ENCODE measurements at regions not wholly inside any gene's neighbourhood (a gene's known extent, or its start where the extent isn't known, plus 50 kb on each side); places are given as distances from the start of the nearest gene placed in this dataset.

GRCh38 chr13:55570371-55570770 lies 1570.3 kb upstream of the PRR20A start:
- DNase-seq (ENCODE audit: low spot score in 2 of 2), result no peak
- no peak overlapping the region for H3K27ac ChIP-seq
- H3K4me1 ChIP-seq, result no peaks in the 10 kb centered on the region
- no peak overlapping the region for H3K4me3 ChIP-seq
- H3K27me3 ChIP-seq, result no peaks in the 10 kb centered on the region
- no peaks in the 10 kb centered on the region for H3K36me3 ChIP-seq
- no peak for TF ChIP-seq CTCF (IDR thresholded peaks at IDR 0.05)
- no peak for TF ChIP-seq POLR2A (IDR thresholded peaks at IDR 0.05)
- TF ChIP-seq POLR2AphosphoS5 (IDR thresholded peaks at IDR 0.05), result no peak
- no peak for TF ChIP-seq EP300 (IDR thresholded peaks at IDR 0.05)
- H3K9me3 ChIP-seq, result no peaks in the 10 kb centered on the region
- WGBS, result 93% methylated on average over 1 of the region's 1 CpG

DNA sequence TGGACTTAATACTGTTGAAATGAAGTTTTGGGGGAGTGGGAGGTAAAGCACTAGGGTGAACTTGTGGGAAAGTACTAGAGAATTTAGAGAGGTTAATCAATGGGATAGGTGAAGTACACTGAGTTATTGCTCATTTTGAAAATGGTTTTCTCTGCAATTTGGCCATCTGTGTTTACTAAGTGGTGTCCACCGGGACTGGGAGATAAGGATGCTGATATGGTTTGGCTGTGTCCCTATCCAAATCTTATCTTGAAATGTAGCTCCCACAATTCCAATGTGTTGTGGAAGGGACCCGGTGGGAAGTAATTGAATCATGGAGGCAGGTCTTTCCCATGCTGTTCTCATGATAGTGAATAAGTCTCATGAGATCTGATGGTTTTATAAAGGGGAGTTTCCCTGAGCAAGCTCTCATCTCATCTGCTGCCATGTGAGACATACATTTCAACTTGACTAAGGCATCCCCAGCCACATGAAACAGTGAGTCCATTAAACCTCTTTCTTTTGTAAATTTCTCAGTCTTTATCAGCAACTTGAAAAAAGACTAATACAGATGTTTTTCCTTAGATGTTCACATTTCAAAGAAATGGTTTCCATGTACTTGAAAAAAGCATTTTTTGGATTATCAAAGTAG lies 1569.4 kb upstream of the PRR20A start:
- H3K4me1 ChIP-seq, result no peaks in the 10 kb centered on the region
- DNase-seq (ENCODE audit: low spot score in 2 of 2), result no peak
- 89% methylated on average over 2 of the region's 2 CpGs for WGBS
- no peaks in the 10 kb centered on the region for H3K27me3 ChIP-seq
- no peaks in the 10 kb centered on the region for H3K9me3 ChIP-seq
- no peak overlapping the region for H3K4me3 ChIP-seq
- H3K27ac ChIP-seq, result no peak overlapping the region
- TF ChIP-seq POLR2AphosphoS5 (IDR thresholded peaks at IDR 0.05) (no peak), EP300 (IDR thresholded peaks at IDR 0.05) (no peak), CTCF (IDR thresholded peaks at IDR 0.05) (no peak), POLR2A (IDR thresholded peaks at IDR 0.05) (no peak)
- H3K36me3 ChIP-seq, result no peaks in the 10 kb centered on the region

- Histone ChIP-seq H3K27ac (no peak overlapping the region), H3K9me3 (no peaks in the 10 kb centered on the region), H3K4me3 (no peak overlapping the region), H3K36me3 (no peaks in the 10 kb centered on the region), H3K4me1 (no peaks in the 10 kb centered on the region), H3K27me3 (no peaks in the 10 kb centered on the region)
- TF ChIP-seq POLR2AphosphoS5 (IDR thresholded peaks at IDR 0.05) (no peak), CTCF (IDR thresholded peaks at IDR 0.05) (no peak), POLR2A (IDR thresholded peaks at IDR 0.05) (no peak), EP300 (IDR thresholded peaks at IDR 0.05) (no peak)
- DNase-seq (ENCODE audit: low spot score in 2 of 2), result no peak
These were observed 1568.3 kb upstream of the PRR20A start for GRCh38 chr13:55572408-55572807.

- no peaks in the 10 kb centered on the region for H3K27me3 ChIP-seq
- WGBS, result 32% methylated on average over 2 of the region's 2 CpGs
- H3K36me3 ChIP-seq, result no peaks in the 10 kb centered on the region
- H3K9me3 ChIP-seq, result no peaks in the 10 kb centered on the region
- H3K27ac ChIP-seq, result no peak overlapping the region
- no peaks in the 10 kb centered on the region for H3K4me1 ChIP-seq
- no peak overlapping the region for H3K4me3 ChIP-seq
- no peak for TF ChIP-seq CTCF (IDR thresholded peaks at IDR 0.05)
- no peak for TF ChIP-seq EP300 (IDR thresholded peaks at IDR 0.05)
- no peak for TF ChIP-seq POLR2AphosphoS5 (IDR thresholded peaks at IDR 0.05)
- DNase-seq (ENCODE audit: low spot score in 2 of 2), result no peak
These were observed 1567.9 kb upstream of the PRR20A start for GRCh38 chr13:55572862-55573261.

- H3K27me3 ChIP-seq, result no peaks in the 10 kb centered on the region
- H3K4me1 ChIP-seq, result no peaks in the 10 kb centered on the region
- H3K9me3 ChIP-seq, result no peaks in the 10 kb centered on the region
- TF ChIP-seq POLR2AphosphoS5 (IDR thresholded peaks at IDR 0.05) (no peak), EP300 (IDR thresholded peaks at IDR 0.05) (no peak), POLR2A (IDR thresholded peaks at IDR 0.05) (no peak), CTCF (IDR thresholded peaks at IDR 0.05) (no peak)
- H3K36me3 ChIP-seq, result no peaks in the 10 kb centered on the region
- DNase-seq (ENCODE audit: low spot score in 2 of 2), result no peak
- H3K27ac ChIP-seq, result no peak overlapping the region
- H3K4me3 ChIP-seq, result no peak overlapping the region
These were observed 1567.2 kb upstream of the PRR20A start for GRCh38 chr13:55573565-55573964.

Measured in suprapubic skin (tissue), 4 donors.